ENCODE measurements at regions not wholly inside any gene's neighbourhood (a gene's known extent, or its start where the extent isn't known, plus 50 kb on each side); places are given as distances from the start of the nearest gene placed in this dataset.

DNA sequence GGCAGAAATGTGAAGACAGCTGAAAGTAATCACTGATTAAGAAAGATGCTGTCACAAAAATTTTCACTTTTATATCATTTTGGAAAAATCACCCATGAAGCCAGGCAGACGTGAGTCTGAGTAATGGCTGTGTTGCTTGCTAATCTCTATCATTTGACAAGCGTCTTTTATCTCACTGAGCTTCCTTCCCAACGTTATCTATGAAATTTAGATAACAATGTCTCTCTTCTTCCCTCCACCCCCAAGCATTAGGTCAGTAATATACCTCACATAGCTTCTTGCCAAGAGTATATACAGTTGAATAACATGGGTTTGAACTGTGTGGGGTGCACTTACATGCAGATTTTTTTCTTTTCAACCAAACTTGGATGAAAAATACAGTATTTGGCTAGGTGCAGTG is 388.6 kb upstream of the NRXN1 start:
- no peak overlapping the region for H3K27ac ChIP-seq
- no peaks in the 10 kb centered on the region for H4K20me1 ChIP-seq
- TF ChIP-seq Cebpa-rat (IDR thresholded peaks at IDR 0.05): no peak

DNA sequence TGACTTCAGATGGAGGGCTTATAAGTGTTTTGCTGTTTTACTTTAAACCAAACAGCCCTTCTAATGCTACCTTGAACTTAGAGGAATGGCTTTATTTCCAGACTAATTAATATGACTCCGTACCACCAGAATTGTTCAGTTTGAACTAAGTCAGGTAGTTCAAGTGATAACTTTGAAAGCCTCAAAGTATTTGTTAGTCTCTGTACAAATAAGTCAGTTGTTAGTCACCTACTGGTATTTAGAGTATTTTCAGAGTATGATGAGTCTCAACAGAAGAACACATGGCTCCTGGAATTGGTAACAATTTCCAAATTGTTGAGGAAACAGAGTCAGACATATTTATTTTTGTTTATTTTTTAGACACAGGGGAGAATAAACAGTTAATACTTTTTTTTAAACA is 381.8 kb upstream of the NRXN1 start:
- H3K9ac ChIP-seq: no peak overlapping the region
- no peaks in the 10 kb centered on the region for H4K20me1 ChIP-seq
- H3K4me3 ChIP-seq: no peak overlapping the region
- no peak overlapping the region for H3K27ac ChIP-seq
- no peaks in the 10 kb centered on the region for H3K36me3 ChIP-seq
- no peaks in the 10 kb centered on the region for H3K9me3 ChIP-seq (replicated peaks in 1 of 11)
- H3K4me1 ChIP-seq: no peaks in the 10 kb centered on the region
- H3K4me2 ChIP-seq: no peak overlapping the region
- no peaks in the 10 kb centered on the region for H3K27me3 ChIP-seq
- no peak for TF ChIP-seq Cebpa-rat (IDR thresholded peaks at IDR 0.05)

More for the DNA sequence above, 388.6 kb upstream of the NRXN1 start:
- peaks cover 9 to 14% (median 10%) of the 10 kb centered on the region in 11 experiments for H3K9me3 ChIP-seq (replicated peaks in 1 of 11)
- no peak overlapping the region for H3K9ac ChIP-seq
- no peaks in the 10 kb centered on the region for H3K36me3 ChIP-seq
- no peak overlapping the region for H3K4me3 ChIP-seq
- H3K4me1 ChIP-seq: no peaks in the 10 kb centered on the region
- H3K27me3 ChIP-seq: no peaks in the 10 kb centered on the region
- no peak overlapping the region for H3K4me2 ChIP-seq

DNA sequence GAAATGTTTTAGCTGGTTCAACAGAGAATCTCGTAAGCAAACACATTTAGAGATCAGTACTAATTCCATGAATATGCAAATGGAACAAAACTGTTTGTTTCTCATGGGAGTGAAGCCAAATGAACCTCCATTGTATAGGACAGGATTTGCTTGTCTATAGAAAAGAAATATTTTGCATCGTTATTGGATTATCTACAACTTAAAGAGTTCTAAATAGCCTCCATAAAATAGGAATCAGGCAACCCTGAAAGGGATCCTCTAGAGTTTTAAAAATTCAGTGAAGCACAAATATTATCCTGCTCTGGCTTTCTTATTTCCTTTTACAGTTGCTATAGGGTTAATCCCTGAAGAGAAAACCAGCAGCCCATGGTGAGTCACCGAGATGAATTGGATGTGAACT is 378.4 kb upstream of the NRXN1 start:
- Histone ChIP-seq H3K36me3 (no peaks in the 10 kb centered on the region), H3K27me3 (no peaks in the 10 kb centered on the region), H3K4me2 (no peak overlapping the region), H3K9ac (no peak overlapping the region), H3K4me1 (no peaks in the 10 kb centered on the region), H3K27ac (no peak overlapping the region), H4K20me1 (no peaks in the 10 kb centered on the region), H3K9me3 (replicated peaks in 1 of 11) (no peaks in the 10 kb centered on the region), H3K4me3 (no peak overlapping the region)
- no peak for TF ChIP-seq Cebpa-rat (IDR thresholded peaks at IDR 0.05)

DNA sequence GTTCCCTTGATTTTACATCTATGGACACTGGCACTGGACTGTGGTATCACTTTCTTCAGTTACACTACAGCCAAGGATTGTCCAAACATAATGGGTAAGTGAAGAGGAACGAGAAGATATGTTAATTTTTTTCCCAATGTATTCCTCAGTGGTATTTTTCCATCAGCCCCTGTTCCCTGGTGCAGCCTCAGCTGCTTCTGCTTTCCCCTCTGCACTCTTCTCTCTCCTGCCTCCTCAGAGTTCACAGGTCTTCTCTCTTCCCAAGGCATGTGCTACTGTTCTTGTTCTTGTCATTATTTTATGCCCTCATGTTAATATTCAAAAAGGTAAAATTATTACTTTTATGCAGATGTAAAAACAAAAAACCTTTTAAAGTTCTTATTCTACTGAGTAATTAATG is 378.0 kb upstream of the NRXN1 start:
- H3K27ac ChIP-seq: no peak overlapping the region

DNA sequence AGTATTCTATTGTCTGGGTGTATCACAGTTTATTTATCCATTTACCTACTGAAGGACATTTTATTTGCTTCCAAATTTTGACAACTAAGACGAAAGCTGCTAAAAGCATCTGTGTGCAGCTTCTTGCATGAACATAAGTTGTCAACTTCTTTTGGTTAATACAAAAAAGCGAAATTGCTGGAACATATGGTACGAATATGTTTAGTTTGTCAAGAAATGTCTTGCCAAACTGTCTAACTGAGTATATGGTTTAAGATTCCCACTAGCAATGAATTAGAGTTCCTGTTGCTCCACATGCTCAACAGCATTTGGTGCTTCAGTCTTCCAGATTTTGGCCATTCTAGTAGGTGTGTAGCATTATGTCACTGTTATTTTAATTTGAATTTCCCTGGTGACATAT is 372.3 kb upstream of the NRXN1 start:
- Histone ChIP-seq H3K27ac (no peak overlapping the region), H3K27me3 (no peaks in the 10 kb centered on the region), H3K36me3 (no peaks in the 10 kb centered on the region), H3K9me3 (replicated peaks in 1 of 11) (no peaks in the 10 kb centered on the region), H3K4me1 (no peaks in the 10 kb centered on the region), H4K20me1 (no peaks in the 10 kb centered on the region), H3K4me2 (no peak overlapping the region), H3K4me3 (no peak overlapping the region), H3K9ac (no peak overlapping the region)
- TF ChIP-seq Cebpa-rat (IDR thresholded peaks at IDR 0.05): no peak

More for the DNA sequence above, 378.0 kb upstream of the NRXN1 start:
- no peak overlapping the region for H3K4me3 ChIP-seq
- H3K27me3 ChIP-seq: no peaks in the 10 kb centered on the region
- H3K9ac ChIP-seq: no peak overlapping the region
- no peaks in the 10 kb centered on the region for H3K9me3 ChIP-seq (replicated peaks in 1 of 11)
- no peaks in the 10 kb centered on the region for H3K4me1 ChIP-seq
- no peak overlapping the region for H3K4me2 ChIP-seq
- no peaks in the 10 kb centered on the region for H3K36me3 ChIP-seq
- TF ChIP-seq Cebpa-rat (IDR thresholded peaks at IDR 0.05): no peak
- H4K20me1 ChIP-seq: no peaks in the 10 kb centered on the region

GRCh38 chr2:51401546-51401945 is 369.6 kb upstream of the NRXN1 start:
- no peak for TF ChIP-seq Cebpa-rat (IDR thresholded peaks at IDR 0.05)
- Histone ChIP-seq H3K9ac (no peak overlapping the region), H4K20me1 (no peaks in the 10 kb centered on the region), H3K4me2 (no peak overlapping the region), H3K4me1 (no peaks in the 10 kb centered on the region), H3K9me3 (replicated peaks in 1 of 11) (no peaks in the 10 kb centered on the region), H3K27me3 (no peaks in the 10 kb centered on the region), H3K27ac (no peak overlapping the region), H3K4me3 (no peak overlapping the region), H3K36me3 (no peaks in the 10 kb centered on the region)

DNA sequence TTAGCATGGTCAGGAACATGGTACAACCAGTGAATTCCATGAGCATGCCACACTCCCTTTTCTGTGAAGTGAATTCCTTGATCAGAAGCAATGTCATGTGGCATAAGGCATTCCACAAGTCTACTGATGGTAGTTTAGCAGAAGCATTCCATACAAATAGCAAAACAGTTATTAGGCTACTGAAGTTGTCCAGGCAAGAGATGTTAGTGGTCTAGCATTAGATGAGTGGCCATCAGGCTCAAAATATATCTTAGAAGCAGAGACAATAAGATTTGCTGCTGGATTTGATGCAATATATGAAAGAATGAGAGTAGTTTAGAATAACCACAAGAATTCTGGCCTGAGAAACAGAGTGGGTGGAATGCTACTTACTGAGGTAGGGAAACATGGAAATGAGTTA is 355.3 kb upstream of the NRXN1 start:
- Histone ChIP-seq H3K36me3 (no peaks in the 10 kb centered on the region), H3K9me3 (replicated peaks in 1 of 11) (peaks cover 0 to 6% (median 0%) of the 10 kb centered on the region in 11 experiments; a peak in 1 of 22 replicates), H3K4me3 (no peak overlapping the region), H3K27me3 (no peaks in the 10 kb centered on the region), H4K20me1 (no peaks in the 10 kb centered on the region), H3K9ac (no peak overlapping the region), H3K4me2 (no peak overlapping the region), H3K27ac (no peak overlapping the region), H3K4me1 (no peaks in the 10 kb centered on the region)
- no peak for TF ChIP-seq Cebpa-rat (IDR thresholded peaks at IDR 0.05)

- Histone ChIP-seq H4K20me1 (no peaks in the 10 kb centered on the region), H3K4me2 (no peak overlapping the region), H3K27me3 (no peaks in the 10 kb centered on the region), H3K27ac (no peak overlapping the region), H3K36me3 (no peaks in the 10 kb centered on the region), H3K9me3 (replicated peaks in 1 of 11) (peaks cover 6 to 16% (median 11%) of the 10 kb centered on the region in 11 experiments; a peak in 20 of 22 replicates), H3K4me1 (no peaks in the 10 kb centered on the region), H3K4me3 (no peak overlapping the region), H3K9ac (no peak overlapping the region)
- no peak for TF ChIP-seq Cebpa-rat (IDR thresholded peaks at IDR 0.05)
Observed at GRCh38 chr2:51379997-51380396, 348.1 kb upstream of the NRXN1 start.

GRCh38 chr2:51368250-51368649 is 336.3 kb upstream of the NRXN1 start:
- Histone ChIP-seq H3K4me2 (no peak overlapping the region), H4K20me1 (no peaks in the 10 kb centered on the region), H3K9me3 (replicated peaks in 1 of 11) (no peaks in the 10 kb centered on the region), H3K4me3 (no peak overlapping the region), H3K4me1 (no peaks in the 10 kb centered on the region), H3K9ac (no peak overlapping the region), H3K36me3 (no peaks in the 10 kb centered on the region), H3K27me3 (no peaks in the 10 kb centered on the region), H3K27ac (no peak overlapping the region)
- TF ChIP-seq Cebpa-rat (IDR thresholded peaks at IDR 0.05): no peak

- Histone ChIP-seq H4K20me1 (no peaks in the 10 kb centered on the region), H3K27ac (peak overlapping the region in 1 of 11 experiments; percentile 25; a peak in 2 of 22 replicates), H3K9me3 (replicated peaks in 1 of 11) (no peaks in the 10 kb centered on the region), H3K4me3 (no peak overlapping the region), H3K4me1 (no peaks in the 10 kb centered on the region), H3K27me3 (no peaks in the 10 kb centered on the region), H3K36me3 (no peaks in the 10 kb centered on the region), H3K4me2 (no peak overlapping the region), H3K9ac (no peak overlapping the region)
- TF ChIP-seq Cebpa-rat (IDR thresholded peaks at IDR 0.05): no peak
Observed at GRCh38 chr2:51350100-51350499, 318.2 kb upstream of the NRXN1 start.

DNA sequence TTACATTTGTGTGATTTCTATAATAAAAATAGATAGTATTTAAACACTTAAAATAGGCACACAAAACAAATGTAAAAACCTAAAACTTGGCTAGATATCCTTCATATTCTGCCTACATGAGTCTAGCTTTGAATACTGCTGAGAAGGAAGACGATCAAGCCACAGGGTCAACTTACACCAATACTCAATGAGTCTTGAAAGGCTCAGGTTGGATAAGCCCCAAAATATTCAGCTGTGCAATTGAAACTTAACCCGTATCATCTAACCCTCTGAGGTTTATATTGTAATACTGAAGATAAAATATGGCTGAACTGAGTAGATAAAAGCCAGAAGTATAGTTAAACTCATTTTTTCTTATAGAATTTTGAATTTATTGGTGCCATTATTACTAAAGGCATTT is 313.0 kb upstream of the NRXN1 start:
- TF ChIP-seq Cebpa-rat (IDR thresholded peaks at IDR 0.05): no peak
- no peaks in the 10 kb centered on the region for H4K20me1 ChIP-seq

More for the DNA sequence above, 313.0 kb upstream of the NRXN1 start:
- H3K4me3 ChIP-seq: no peak overlapping the region
- no peak overlapping the region for H3K4me2 ChIP-seq
- no peaks in the 10 kb centered on the region for H3K27me3 ChIP-seq
- H3K9me3 ChIP-seq (replicated peaks in 1 of 11): no peaks in the 10 kb centered on the region
- H3K9ac ChIP-seq: no peak overlapping the region
- H3K27ac ChIP-seq: no peak overlapping the region
- no peaks in the 10 kb centered on the region for H3K36me3 ChIP-seq
- no peaks in the 10 kb centered on the region for H3K4me1 ChIP-seq
